ENCODE measurements at regions not wholly inside any gene's neighbourhood (a gene's known extent, or its start where the extent isn't known, plus 50 kb on each side); places are given as distances from the start of the nearest gene placed in this dataset.
A peak's percentile ranks its signal among the peaks of the same experiment; 100 is the strongest.

GRCh38 chr3:23094890-23095462, 108.2 kb upstream of the UBE2E2 start (continued):
- TF ChIP-seq ZNF280D (tag by site-specific recombination; IDR thresholded peaks at IDR 0.05) (no peak), WT1 (tag by site-specific recombination; IDR thresholded peaks at IDR 0.05) (no peak), ZNF837 (tag by site-specific recombination; IDR thresholded peaks at IDR 0.05) (no peak), TSHZ1 (tag by site-specific recombination; IDR thresholded peaks at IDR 0.05; ENCODE audit: borderline replicate concordance) (peak; percentile 69; the same call in 1 of the 2 replicates), ZNF157 (tag by site-specific recombination; IDR thresholded peaks at IDR 0.05) (no peak), ZNF660 (tag by site-specific recombination; IDR thresholded peaks at IDR 0.05) (0 out of 2 replicates have a peak, but pooled peaks have one; percentile 31), ZSCAN30 (tag by site-specific recombination; IDR thresholded peaks at IDR 0.05) (no peak), PRDM10 (tag by site-specific recombination; IDR thresholded peaks at IDR 0.05) (peak; percentile 97), ZNF132 (tag by site-specific recombination; IDR thresholded peaks at IDR 0.05; ENCODE audit: borderline replicate concordance) (no peak), ZNF121 (tag by site-specific recombination; IDR thresholded peaks at IDR 0.05) (no peak)
- TF ChIP-seq, protein P1, sequence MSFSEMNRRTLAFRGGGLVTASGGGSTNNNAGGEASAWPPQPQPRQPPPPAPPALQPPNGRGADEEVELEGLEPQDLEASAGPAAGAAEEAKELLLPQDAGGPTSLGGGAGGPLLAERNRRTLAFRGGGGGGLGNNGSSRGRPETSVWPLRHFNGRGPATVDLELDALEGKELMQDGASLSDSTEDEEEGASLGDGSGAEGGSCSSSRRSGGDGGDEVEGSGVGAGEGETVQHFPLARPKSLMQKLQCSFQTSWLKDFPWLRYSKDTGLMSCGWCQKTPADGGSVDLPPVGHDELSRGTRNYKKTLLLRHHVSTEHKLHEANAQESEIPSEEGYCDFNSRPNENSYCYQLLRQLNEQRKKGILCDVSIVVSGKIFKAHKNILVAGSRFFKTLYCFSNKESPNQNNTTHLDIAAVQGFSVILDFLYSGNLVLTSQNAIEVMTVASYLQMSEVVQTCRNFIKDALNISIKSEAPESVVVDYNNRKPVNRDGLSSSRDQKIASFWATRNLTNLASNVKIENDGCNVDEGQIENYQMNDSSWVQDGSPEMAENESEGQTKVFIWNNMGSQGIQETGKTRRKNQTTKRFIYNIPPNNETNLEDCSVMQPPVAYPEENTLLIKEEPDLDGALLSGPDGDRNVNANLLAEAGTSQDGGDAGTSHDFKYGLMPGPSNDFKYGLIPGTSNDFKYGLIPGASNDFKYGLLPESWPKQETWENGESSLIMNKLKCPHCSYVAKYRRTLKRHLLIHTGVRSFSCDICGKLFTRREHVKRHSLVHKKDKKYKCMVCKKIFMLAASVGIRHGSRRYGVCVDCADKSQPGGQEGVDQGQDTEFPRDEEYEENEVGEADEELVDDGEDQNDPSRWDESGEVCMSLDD (tag by site-specific recombination; IDR thresholded peaks at IDR 0.05): no peak

DNA sequence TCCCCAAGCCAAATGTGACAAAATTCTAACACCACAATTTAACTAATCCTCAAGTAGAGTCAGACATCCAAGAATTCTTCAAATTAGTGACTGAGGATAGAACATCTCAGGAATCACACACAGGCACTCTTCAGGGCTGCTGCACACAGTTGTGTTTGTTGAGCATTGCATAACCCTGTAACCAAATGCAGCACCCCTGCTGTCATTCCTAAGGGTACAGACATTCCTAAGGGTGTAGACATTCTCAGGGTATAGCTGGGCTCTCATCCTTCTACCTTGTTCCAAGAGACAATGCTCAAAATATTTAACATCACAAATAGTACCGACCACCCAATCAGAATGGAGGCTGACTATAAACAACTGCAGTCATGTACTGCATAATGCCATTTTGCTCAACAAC, 107.1 kb upstream of the UBE2E2 start:
- Histone ChIP-seq H3K27ac (ENCODE audit: extremely low read depth, low read depth, low read length) (no peak overlapping the region), H3K4me1 (ENCODE audit: control insufficient read depth, insufficient read depth, low read length) (no peaks in the 10 kb centered on the region; the same call in 1 of the 2 replicates), H3K9me3 (ENCODE audit: control insufficient read depth, insufficient read depth, low read depth, low read length) (no peaks in the 10 kb centered on the region), H3K4me3 (ENCODE audit: low read depth, low read length) (no peak overlapping the region), H3K36me3 (ENCODE audit: control insufficient read depth in 2 of 2, insufficient read depth in 1 of 2, low read length in 2 of 2) (no peaks in the 10 kb centered on the region)
- ChIA-PET POLR2A (no interaction called here), CTCF (no interaction called here)
- TF ChIP-seq ZNF366 (tag by site-specific recombination; conservative IDR thresholded peaks at IDR 0.05) (no peak), REPIN1 (tag by site-specific recombination; IDR thresholded peaks at IDR 0.05; ENCODE audit: low read depth) (no peak), ZNF302 (tag by site-specific recombination; IDR thresholded peaks at IDR 0.05; ENCODE audit: low read depth) (no peak), ZNF433 (tag by site-specific recombination; IDR thresholded peaks at IDR 0.05; ENCODE audit: low read depth) (no peak), ZNF155 (tag by site-specific recombination; IDR thresholded peaks at IDR 0.05) (no peak), SP2 (tag by site-specific recombination; IDR thresholded peaks at IDR 0.05) (no peak)
- TF ChIP-seq, protein P2, sequence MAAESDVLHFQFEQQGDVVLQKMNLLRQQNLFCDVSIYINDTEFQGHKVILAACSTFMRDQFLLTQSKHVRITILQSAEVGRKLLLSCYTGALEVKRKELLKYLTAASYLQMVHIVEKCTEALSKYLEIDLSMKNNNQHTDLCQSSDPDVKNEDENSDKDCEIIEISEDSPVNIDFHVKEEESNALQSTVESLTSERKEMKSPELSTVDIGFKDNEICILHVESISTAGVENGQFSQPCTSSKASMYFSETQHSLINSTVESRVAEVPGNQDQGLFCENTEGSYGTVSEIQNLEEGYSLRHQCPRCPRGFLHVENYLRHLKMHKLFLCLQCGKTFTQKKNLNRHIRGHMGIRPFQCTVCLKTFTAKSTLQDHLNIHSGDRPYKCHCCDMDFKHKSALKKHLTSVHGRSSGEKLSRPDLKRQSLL (tag by site-specific recombination; IDR thresholded peaks at IDR 0.05): no peak

Data from HEK293 (cell line).